ENCODE measurements at regions not wholly inside any gene's neighbourhood (a gene's known extent, or its start where the extent isn't known, plus 50 kb on each side); places are given as distances from the start of the nearest gene placed in this dataset.

DNA sequence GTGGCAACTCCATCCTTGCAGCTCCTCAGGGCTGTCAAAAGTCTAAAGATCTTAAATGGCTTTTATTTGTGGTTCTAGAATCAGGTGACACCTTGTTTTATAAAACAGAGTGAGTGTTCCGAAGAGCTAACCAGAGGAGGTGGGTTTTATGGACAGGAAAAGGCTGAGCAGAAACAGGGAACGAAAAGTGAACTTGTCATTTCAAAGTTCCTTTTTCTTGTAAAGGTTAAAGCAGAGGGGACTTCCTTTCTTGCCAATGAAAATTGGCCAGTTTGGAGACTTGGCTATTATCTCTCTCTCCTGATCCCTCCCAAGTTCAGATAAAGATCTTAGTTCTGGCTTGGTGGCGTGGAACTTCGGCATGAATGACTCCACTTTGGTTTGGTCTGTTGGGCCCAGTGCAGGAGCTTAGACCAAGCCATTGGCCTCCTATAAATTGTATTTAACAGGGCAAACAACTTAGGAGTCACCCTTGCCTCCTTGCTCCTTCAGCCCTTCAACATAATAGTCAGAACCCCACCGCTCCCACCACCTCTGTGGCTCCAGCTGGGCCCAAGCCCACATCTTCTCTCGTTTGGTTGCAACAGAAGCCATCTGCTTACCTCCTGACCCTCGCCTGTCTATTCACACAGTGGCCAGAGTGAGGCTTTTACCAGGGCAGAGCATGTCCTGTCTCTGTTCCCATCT lies 102.4 kb upstream of the THY1 start:
- ChIA-PET POLR2A (no interaction called here), CTCF (no interaction called here)
- no peak overlapping the region for H3K27ac Mint-ChIP-seq

DNA sequence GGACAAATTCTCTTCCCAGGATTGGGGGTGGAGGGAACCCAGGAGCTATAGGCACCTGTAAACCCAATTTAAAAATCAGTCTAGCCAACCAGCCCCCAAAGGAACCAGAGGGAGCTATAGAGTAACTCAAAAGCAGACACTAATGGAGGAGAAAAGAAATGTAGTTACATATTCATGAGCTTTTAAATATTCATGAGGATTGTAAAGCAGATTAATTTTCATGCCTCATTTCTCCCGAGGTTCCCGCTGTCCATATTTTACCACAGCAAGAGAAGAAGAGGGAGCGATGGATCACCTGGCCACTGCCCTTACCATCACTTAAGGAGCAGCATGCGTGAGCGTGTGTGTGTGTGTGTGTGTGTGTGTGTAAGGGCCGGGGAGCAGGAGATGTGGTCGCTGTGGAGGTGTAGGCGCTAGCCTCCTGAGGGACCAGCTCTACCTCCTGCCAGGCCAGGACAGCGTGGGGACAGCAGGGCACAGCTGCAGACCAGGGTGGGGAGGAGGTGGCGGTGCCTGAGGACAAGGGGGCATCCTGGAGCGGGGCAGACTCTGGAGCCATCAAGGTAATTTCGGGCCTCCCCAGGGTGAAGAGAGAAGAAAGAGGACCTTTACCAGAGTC lies 100.7 kb upstream of the THY1 start:
- Mint-ChIP-seq H3K4me3 (no peak overlapping the region), H3K27me3 (no peaks in the 10 kb centered on the region), H3K4me1 (no peaks in the 10 kb centered on the region), H3K36me3 (ENCODE audit: low read depth) (no peaks in the 10 kb centered on the region), H3K9me3 (no peaks in the 10 kb centered on the region), H3K27ac (no peak overlapping the region)
- no peak for DNase-seq
- ChIA-PET POLR2A (no interaction called here), CTCF (interaction anchor here (0.9 kb wide), 1 partner anchor 114 kb away, joined by 3 read pairs; no protein-coding TSS in a partner anchor)

More for the DNA sequence above, 102.4 kb upstream of the THY1 start:
- Mint-ChIP-seq H3K27me3 (peaks cover 2% of the 10 kb centered on the region), H3K4me1 (no peaks in the 10 kb centered on the region), H3K9me3 (no peaks in the 10 kb centered on the region), H3K4me3 (no peak overlapping the region), H3K36me3 (ENCODE audit: low read depth) (no peaks in the 10 kb centered on the region)
- no peak for DNase-seq

DNA sequence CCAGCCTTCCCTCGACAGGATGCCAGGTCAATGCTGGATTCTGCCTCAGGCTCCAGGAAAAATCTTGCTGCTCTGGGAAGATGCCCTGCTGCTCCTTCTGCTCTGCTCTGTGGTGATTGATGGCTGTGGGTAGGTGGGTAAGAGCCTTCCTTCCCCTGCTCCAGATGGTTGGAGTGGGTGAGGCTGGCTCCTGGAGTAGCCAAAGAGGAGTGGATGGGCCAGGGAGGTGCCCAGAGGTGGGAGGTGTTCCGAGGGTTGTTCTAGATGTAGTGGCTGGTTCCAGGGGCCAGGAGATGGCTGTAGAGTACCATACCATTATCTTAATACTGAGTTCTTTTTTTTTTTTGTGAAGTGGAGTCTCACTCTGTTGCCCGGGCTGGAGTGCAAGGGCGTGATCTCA lies 99.6 kb upstream of the THY1 start:
- no peaks in the 10 kb centered on the region for H3K9me3 Mint-ChIP-seq
- no peak for DNase-seq
- POLR2A ChIA-PET = no interaction called here
- H3K36me3 Mint-ChIP-seq (ENCODE audit: low read depth) = no peaks in the 10 kb centered on the region
- H3K4me3 Mint-ChIP-seq = no peak overlapping the region
- CTCF ChIA-PET = no interaction called here
- H3K4me1 Mint-ChIP-seq = no peaks in the 10 kb centered on the region
- no peak overlapping the region for H3K27ac Mint-ChIP-seq
- H3K27me3 Mint-ChIP-seq = no peaks in the 10 kb centered on the region

DNA sequence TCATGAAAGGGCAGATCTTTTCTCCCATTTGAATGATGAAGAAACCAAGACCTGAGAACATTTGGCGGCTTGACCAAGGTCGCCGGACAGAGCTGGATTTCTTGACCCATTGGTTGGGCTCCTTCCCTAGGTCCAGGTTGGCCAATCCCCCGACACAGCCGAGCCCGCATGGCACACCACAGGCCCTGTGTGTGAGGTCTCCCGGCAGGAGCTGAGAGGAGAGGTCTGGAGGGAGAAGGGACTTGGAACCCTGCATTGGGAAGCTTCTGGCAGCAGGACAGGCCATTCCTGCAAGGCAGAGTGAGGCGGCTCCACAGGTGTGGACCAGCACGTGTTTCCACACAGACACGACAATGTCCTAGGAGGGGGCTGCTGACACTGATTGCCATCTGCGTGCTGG lies 98.6 kb upstream of the THY1 start:
- DNase-seq = no peak
- Mint-ChIP-seq H3K27me3 (no peaks in the 10 kb centered on the region), H3K27ac (no peak overlapping the region), H3K4me1 (no peaks in the 10 kb centered on the region), H3K36me3 (ENCODE audit: low read depth) (no peaks in the 10 kb centered on the region), H3K9me3 (no peaks in the 10 kb centered on the region), H3K4me3 (no peak overlapping the region)
- POLR2A ChIA-PET = no interaction called here
- CTCF ChIA-PET = no interaction called here

DNA sequence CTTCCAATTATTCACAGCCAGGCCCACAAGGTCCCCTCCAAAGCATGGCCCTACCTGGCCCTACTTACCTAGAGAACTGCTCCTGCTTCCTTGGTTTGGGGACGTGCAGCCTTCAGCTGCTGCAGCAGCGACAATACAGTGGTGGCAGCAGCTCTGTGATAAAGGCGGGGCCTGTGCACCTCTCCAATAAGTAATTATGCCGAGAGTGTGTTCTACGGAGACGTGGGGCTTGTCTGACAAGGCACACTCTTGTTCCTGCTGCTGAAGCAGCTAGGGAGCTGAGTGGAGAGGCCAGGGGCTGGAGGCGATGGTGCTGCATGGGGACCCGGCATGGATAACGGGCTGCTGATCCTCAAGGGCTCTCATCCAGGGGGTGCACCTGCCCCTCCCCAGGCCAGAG lies 98.0 kb upstream of the THY1 start:
- DNase-seq = no peak
- Mint-ChIP-seq H3K4me1 (no peaks in the 10 kb centered on the region), H3K27me3 (no peaks in the 10 kb centered on the region), H3K4me3 (no peak overlapping the region), H3K36me3 (ENCODE audit: low read depth) (no peaks in the 10 kb centered on the region), H3K9me3 (no peaks in the 10 kb centered on the region), H3K27ac (no peak overlapping the region)
- POLR2A ChIA-PET = no interaction called here
- CTCF ChIA-PET = no interaction called here

DNA sequence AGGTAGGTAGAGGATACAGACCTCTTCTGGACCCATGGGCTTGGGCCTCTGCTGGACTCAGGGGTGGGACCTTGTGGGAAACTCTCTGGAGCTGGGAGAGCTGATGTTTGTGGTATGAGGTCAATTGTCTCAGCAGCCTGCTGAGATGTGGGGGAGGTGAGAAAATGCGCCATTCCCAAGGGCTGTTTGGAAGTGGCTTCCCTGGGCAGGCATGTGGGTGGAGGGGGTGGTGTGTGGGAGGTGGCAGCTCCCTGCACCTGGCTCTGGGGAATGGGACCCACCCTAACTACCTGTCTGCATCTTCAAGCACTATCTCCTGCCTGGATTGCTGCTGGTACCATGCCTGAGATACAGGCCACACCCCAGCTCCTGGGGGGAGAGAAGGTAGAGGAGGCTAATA lies 97.4 kb upstream of the THY1 start:
- Mint-ChIP-seq H3K4me3 (no peak overlapping the region), H3K27me3 (no peaks in the 10 kb centered on the region), H3K36me3 (ENCODE audit: low read depth) (no peaks in the 10 kb centered on the region), H3K27ac (no peak overlapping the region), H3K9me3 (no peaks in the 10 kb centered on the region), H3K4me1 (no peaks in the 10 kb centered on the region)
- CTCF ChIA-PET = no interaction called here
- POLR2A ChIA-PET = no interaction called here
- DNase-seq = no peak

DNA sequence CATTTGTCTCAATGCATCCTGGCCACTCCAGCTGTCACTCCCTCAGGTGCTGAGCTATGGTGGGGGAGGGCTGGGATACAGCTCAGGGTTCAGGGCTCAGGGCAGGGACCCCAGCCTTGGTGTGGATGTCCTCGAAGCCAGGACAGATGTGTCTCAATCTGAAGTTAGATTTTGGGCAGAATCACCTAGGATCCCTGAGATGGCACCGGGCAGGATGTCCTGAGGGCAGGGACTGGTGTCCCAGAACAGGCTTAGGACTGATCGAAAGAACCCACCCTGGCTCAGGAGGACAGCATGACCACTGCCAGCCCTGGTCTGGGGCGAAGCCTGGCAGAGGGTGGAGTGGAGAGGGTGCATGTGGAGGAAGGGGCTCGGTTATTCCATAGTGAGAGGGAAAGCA lies 96.8 kb upstream of the THY1 start:
- no peaks in the 10 kb centered on the region for H3K9me3 Mint-ChIP-seq
- no peaks in the 10 kb centered on the region for H3K36me3 Mint-ChIP-seq (ENCODE audit: low read depth)
- H3K27me3 Mint-ChIP-seq = peaks cover 1% of the 10 kb centered on the region
- POLR2A ChIA-PET = no interaction called here
- no peak overlapping the region for H3K27ac Mint-ChIP-seq
- CTCF ChIA-PET = interaction anchor here (0.8 kb wide), 1 partner anchor 14 kb away, joined by 4 read pairs; no protein-coding TSS in a partner anchor
- H3K4me1 Mint-ChIP-seq = no peaks in the 10 kb centered on the region
- no peak overlapping the region for H3K4me3 Mint-ChIP-seq
- no peak for DNase-seq

DNA sequence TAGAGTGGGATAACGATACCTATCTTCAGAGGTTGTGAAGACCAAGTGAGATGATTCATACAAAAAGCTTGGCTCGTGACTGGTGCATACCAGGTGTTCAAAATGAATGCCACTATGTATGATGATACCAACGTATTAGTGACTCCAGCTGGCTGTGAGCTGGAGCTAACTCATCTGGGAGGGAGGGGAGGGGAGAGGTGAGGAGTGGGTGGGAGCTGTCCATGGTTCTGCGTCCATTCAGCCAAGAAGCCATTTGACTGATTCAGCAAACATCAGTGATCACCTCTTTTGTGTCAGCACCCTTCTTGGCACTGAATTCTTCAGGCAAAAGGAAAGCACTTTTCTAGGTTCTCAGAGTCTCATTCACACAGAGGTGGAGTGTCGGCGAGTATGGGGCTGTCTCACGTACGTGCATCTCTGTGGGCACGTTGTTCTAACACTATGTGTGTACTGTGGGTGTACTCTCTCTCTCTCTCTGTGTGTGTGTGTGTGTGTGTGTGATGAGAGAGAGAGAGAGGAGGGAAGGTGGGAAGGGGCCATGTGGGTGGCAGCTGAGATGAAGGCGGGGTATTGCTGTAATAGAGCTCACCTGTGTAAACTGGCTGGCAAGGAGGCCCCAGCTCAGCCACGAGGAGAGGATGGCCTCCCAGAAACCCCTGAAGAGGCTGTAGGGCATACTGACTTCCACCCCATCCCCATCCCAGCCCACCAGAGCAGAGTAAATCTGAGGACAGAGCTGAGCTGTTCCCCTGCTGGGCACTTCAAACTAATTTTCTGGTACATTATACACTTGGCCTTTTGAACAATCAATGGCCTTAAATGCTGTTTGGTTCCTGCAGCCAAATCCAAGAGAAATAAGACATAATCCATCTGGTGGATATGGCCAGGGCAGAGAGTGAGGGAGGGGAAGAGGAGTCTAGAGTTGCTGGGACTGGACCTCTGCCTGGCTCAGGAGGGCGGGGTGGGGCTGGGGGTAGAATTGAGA lies 96.1 kb upstream of the THY1 start:
- Mint-ChIP-seq H3K36me3 (ENCODE audit: low read depth) (no peaks in the 10 kb centered on the region), H3K4me1 (no peaks in the 10 kb centered on the region), H3K4me3 (no peak overlapping the region), H3K9me3 (no peaks in the 10 kb centered on the region), H3K27ac (no peak overlapping the region), H3K27me3 (peaks cover 2% of the 10 kb centered on the region)
- DNase-seq = peak; percentile 12
- POLR2A ChIA-PET = no interaction called here
- CTCF ChIA-PET = interaction anchor here (0.8 kb wide), 1 partner anchor 15 kb away, joined by 4 read pairs; no protein-coding TSS in a partner anchor

DNA sequence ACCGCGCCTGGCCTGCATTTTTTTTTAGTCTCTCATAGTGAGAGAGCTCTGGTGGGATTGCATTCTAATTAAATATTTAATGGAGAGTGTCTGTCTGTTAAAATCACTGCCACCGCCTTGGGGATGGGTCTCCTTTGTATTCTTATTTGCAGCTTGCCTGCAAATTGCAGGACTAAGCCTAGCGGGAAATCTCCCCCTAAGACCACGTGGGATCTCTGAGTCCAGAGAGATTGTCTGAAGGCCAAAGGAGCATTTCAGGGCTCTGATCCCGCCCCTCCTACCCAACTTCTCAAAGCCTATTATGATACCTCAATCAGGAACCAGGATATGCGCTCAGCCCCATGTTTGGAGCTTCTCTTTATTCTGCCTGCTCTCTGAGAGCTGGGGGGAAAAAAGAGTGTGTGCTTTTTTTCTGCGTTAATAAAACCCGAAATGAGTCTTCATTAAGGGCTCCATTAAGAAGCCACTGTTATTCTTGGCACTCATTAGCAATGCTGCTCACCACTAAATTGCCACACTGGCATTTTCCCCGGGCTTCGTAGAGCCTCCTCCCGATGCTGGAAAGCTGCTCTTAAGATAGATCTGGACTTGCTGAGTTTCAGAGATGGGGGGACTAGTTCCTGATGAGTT lies 92.9 kb upstream of the THY1 start:
- H3K4me1 Mint-ChIP-seq = no peaks in the 10 kb centered on the region
- no peaks in the 10 kb centered on the region for H3K9me3 Mint-ChIP-seq
- ChIA-PET POLR2A (no interaction called here), CTCF (no interaction called here)
- no peak overlapping the region for H3K4me3 Mint-ChIP-seq
- peaks cover 2% of the 10 kb centered on the region for H3K27me3 Mint-ChIP-seq
- H3K36me3 Mint-ChIP-seq (ENCODE audit: low read depth) = no peaks in the 10 kb centered on the region
- no peak for DNase-seq
- H3K27ac Mint-ChIP-seq = no peak overlapping the region

DNA sequence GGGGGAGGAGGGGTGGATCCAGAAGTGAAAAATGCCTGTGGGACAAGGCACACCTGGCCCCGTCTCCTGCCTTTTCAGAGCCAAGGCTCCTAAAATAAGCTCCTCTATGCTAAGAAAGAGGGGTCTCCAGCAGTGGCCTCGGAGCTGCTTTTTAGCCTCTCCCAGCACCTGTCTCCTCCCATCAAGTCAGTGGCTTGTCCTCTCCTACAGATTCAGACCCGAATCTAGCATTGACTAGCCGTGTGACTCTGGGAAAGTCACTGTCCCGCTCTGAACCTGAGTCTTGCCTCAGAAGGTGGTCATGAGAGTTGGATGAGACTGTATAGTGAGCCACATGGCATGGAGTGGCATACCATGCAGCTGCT lies 90.8 kb upstream of the THY1 start:
- peaks cover 5% of the 10 kb centered on the region for H3K4me1 Mint-ChIP-seq
- no peaks in the 10 kb centered on the region for H3K9me3 Mint-ChIP-seq
- DNase-seq = no peak
- ChIA-PET POLR2A (no interaction called here), CTCF (interaction anchor here (1.2 kb wide), 1 partner anchor 13 kb away, joined by 3 read pairs; no protein-coding TSS in a partner anchor)
- no peaks in the 10 kb centered on the region for H3K36me3 Mint-ChIP-seq (ENCODE audit: low read depth)
- H3K27me3 Mint-ChIP-seq = peaks cover 2% of the 10 kb centered on the region
- H3K27ac Mint-ChIP-seq = no peak overlapping the region
- H3K4me3 Mint-ChIP-seq = no peak overlapping the region

DNA sequence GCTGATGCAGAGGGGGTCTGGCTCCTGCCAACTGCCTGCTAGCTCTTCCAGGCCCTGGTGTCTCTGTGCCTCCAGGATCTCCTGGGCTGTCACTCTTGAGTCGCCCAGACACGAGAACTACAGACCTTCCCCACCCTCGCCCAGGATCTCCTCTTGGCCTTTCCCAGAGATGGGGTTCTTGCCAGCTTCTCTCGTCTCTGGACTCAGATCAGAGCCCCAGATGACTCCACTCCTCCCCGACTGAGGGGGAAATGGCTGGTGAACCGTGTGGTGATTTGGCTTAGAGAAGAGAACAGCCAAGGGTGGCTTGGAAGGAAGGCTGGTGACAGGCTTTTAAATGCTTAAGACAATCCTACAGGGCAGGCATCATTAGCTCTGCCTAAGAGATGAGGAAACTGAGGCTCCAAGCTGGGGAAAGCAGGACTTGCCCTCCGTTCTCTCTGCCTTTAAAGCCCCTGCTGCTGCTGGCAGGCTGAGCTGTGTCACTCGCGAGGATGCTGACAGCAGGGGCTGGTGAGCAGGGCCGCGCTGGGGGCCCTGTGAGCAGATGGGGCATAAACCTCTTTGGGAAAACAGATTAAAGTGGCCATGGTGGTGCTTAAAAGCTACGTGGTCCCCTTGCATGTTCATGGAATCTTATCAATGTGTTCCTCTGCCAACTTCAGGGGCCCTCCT lies 90.3 kb upstream of the THY1 start:
- Mint-ChIP-seq H3K4me3 (no peak overlapping the region), H3K36me3 (ENCODE audit: low read depth) (no peaks in the 10 kb centered on the region), H3K4me1 (peaks cover 5% of the 10 kb centered on the region), H3K9me3 (no peaks in the 10 kb centered on the region), H3K27ac (no peak overlapping the region), H3K27me3 (peaks cover 2% of the 10 kb centered on the region)
- CTCF ChIA-PET = interaction anchor here (1.0 kb wide), 1 partner anchor 12 kb away, joined by 4 read pairs; no protein-coding TSS in a partner anchor
- POLR2A ChIA-PET = no interaction called here
- no peak for DNase-seq

DNA sequence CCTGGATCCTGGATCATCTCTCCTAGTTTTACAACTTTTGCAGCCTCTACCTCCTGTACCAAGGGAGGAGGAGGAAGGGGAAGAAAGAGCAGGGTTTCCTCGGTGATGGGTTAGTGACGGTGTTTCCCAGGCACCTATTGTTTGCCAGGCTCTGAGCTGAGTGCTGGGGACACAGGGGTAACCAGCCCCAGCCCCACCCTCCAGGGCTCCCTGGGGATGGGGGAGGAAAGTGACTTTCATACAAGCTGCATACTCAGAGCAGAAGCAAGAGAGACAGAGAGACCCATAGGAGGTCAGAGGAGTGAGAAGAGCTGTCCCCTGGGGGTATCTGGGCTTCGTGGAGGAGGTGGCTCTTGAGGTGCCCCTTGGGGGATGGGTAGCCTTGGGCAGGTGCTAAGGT lies 89.4 kb upstream of the THY1 start:
- H3K4me3 Mint-ChIP-seq = no peak overlapping the region
- peaks cover 5% of the 10 kb centered on the region for H3K4me1 Mint-ChIP-seq
- POLR2A ChIA-PET = no interaction called here
- H3K36me3 Mint-ChIP-seq (ENCODE audit: low read depth) = no peaks in the 10 kb centered on the region
- DNase-seq = no peak
- no peak overlapping the region for H3K27ac Mint-ChIP-seq
- H3K9me3 Mint-ChIP-seq = no peaks in the 10 kb centered on the region
- H3K27me3 Mint-ChIP-seq = peaks cover 2% of the 10 kb centered on the region
- CTCF ChIA-PET = interaction anchor here (1.0 kb wide), 1 partner anchor 11 kb away, joined by 4 read pairs; no protein-coding TSS in a partner anchor

Measured in activated CD4-positive, alpha-beta T cell treated with anti-CD3 and anti-CD28 coated beads, Interleukin-2, amount 10 ng/mL, durations not matched to agents 7 days and 5 days (primary cell).